ENCODE measurements at regions not wholly inside any gene's neighbourhood (a gene's known extent, or its start where the extent isn't known, plus 50 kb on each side); places are given as distances from the start of the nearest gene placed in this dataset.

DNA sequence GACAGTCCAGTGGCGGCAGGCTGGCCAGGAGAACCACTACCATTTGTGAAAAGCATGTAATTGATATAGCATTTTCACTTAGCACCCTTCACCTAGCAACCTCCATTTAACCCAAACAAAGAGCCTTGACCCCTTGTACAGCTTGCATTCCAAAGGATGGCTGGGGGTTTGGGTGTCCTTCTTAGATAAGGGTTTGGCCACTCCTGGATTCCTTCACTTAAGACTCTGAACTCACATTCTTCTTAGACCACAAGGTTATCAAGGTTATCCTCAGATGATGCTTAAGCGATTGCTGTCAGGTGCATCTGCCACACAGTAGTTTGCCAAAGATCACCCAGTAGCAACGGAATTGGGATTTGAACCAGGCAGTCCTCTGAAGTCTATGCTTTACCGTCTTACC is 102.8 kb downstream of the ZNF664 start:
- Histone ChIP-seq H3K4me3 (replicated peaks in 1 of 2; ENCODE audit: low read depth in 1 of 2, low read length in 2 of 2) (no peak overlapping the region), H4K20me1 (ENCODE audit: insufficient read depth) (no peaks in the 10 kb centered on the region), H3K36me3 (ENCODE audit: control insufficient read depth in 1 of 2, insufficient read depth in 2 of 2, low read length in 2 of 2) (no peaks in the 10 kb centered on the region), H3K27me3 (ENCODE audit: insufficient read depth, low read length) (peaks cover 5% of the 10 kb centered on the region; the same call in 1 of the 2 replicates), H3K4me1 (ENCODE audit: control insufficient read depth in 1 of 2, insufficient read depth in 2 of 2, low read length in 2 of 2) (no peaks in the 10 kb centered on the region), H3K79me2 (ENCODE audit: insufficient read depth, low read length) (no peaks in the 10 kb centered on the region), H3K4me2 (ENCODE audit: low read length) (no peak overlapping the region), H3K9ac (ENCODE audit: low read length) (no peak overlapping the region), H3K9me3 (ENCODE audit: control insufficient read depth in 1 of 2, insufficient read depth in 1 of 2, low read depth in 1 of 2, low read length in 2 of 2) (no peaks in the 10 kb centered on the region), H3K9me2 (ENCODE audit: insufficient read depth) (no peaks in the 10 kb centered on the region), H2AFZ (ENCODE audit: low read depth, low read length, poor library complexity, severe bottlenecking) (no peak overlapping the region), H3K27ac (ENCODE audit: low read depth, low read length) (no peak overlapping the region)
- DNase-seq (ENCODE audit: low read depth, low spot score), result no peak
- BruUV-seq (replicated peaks), result no TSS peak
- intact Hi-C loops (cut with micrococcal nuclease), result no loop called here
- POLR2A ChIA-PET, result no interaction called here
- ATAC-seq, result no peak
- TF ChIP-seq, protein P1, sequence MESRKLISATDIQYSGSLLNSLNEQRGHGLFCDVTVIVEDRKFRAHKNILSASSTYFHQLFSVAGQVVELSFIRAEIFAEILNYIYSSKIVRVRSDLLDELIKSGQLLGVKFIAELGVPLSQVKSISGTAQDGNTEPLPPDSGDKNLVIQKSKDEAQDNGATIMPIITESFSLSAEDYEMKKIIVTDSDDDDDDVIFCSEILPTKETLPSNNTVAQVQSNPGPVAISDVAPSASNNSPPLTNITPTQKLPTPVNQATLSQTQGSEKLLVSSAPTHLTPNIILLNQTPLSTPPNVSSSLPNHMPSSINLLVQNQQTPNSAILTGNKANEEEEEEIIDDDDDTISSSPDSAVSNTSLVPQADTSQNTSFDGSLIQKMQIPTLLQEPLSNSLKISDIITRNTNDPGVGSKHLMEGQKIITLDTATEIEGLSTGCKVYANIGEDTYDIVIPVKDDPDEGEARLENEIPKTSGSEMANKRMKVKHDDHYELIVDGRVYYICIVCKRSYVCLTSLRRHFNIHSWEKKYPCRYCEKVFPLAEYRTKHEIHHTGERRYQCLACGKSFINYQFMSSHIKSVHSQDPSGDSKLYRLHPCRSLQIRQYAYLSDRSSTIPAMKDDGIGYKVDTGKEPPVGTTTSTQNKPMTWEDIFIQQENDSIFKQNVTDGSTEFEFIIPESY (IDR thresholded peaks at IDR 0.05; ENCODE audit: extremely low read depth, insufficient replicate concordance, low read length), result no peak
- TF ChIP-seq CEBPB (IDR thresholded peaks at IDR 0.05; ENCODE audit: low read depth), result no peak
- no peak for TF ChIP-seq YY1 (IDR thresholded peaks at IDR 0.05; ENCODE audit: extremely low read depth, insufficient replicate concordance, low read depth, low read length)
- TF ChIP-seq, protein P2, sequence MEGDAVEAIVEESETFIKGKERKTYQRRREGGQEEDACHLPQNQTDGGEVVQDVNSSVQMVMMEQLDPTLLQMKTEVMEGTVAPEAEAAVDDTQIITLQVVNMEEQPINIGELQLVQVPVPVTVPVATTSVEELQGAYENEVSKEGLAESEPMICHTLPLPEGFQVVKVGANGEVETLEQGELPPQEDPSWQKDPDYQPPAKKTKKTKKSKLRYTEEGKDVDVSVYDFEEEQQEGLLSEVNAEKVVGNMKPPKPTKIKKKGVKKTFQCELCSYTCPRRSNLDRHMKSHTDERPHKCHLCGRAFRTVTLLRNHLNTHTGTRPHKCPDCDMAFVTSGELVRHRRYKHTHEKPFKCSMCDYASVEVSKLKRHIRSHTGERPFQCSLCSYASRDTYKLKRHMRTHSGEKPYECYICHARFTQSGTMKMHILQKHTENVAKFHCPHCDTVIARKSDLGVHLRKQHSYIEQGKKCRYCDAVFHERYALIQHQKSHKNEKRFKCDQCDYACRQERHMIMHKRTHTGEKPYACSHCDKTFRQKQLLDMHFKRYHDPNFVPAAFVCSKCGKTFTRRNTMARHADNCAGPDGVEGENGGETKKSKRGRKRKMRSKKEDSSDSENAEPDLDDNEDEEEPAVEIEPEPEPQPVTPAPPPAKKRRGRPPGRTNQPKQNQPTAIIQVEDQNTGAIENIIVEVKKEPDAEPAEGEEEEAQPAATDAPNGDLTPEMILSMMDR (IDR thresholded peaks at IDR 0.05 in 2 of 3, conservative IDR thresholded peaks at IDR 0.05 in 1 of 3; ENCODE audit: borderline replicate concordance in 1 of 3, insufficient read depth in 1 of 3, low read depth in 2 of 3, low read length in 2 of 3), result no peak
- TF ChIP-seq SRF (IDR thresholded peaks at IDR 0.05; ENCODE audit: low read depth), result no peak
- TF ChIP-seq, protein P3, sequence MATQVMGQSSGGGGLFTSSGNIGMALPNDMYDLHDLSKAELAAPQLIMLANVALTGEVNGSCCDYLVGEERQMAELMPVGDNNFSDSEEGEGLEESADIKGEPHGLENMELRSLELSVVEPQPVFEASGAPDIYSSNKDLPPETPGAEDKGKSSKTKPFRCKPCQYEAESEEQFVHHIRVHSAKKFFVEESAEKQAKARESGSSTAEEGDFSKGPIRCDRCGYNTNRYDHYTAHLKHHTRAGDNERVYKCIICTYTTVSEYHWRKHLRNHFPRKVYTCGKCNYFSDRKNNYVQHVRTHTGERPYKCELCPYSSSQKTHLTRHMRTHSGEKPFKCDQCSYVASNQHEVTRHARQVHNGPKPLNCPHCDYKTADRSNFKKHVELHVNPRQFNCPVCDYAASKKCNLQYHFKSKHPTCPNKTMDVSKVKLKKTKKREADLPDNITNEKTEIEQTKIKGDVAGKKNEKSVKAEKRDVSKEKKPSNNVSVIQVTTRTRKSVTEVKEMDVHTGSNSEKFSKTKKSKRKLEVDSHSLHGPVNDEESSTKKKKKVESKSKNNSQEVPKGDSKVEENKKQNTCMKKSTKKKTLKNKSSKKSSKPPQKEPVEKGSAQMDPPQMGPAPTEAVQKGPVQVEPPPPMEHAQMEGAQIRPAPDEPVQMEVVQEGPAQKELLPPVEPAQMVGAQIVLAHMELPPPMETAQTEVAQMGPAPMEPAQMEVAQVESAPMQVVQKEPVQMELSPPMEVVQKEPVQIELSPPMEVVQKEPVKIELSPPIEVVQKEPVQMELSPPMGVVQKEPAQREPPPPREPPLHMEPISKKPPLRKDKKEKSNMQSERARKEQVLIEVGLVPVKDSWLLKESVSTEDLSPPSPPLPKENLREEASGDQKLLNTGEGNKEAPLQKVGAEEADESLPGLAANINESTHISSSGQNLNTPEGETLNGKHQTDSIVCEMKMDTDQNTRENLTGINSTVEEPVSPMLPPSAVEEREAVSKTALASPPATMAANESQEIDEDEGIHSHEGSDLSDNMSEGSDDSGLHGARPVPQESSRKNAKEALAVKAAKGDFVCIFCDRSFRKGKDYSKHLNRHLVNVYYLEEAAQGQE (IDR thresholded peaks at IDR 0.05; ENCODE audit: low read depth), result no peak
- no peak for TF ChIP-seq EZH2 (IDR thresholded peaks at IDR 0.05)
- no peak for TF ChIP-seq ZFX (IDR thresholded peaks at IDR 0.05)
- no peak for TF ChIP-seq JUND (IDR thresholded peaks at IDR 0.05)
- no peak for TF ChIP-seq POLR2AphosphoS5 (IDR thresholded peaks at IDR 0.05; ENCODE audit: low read depth, low read length)
- TF ChIP-seq TCF7L2 (IDR thresholded peaks at IDR 0.05; ENCODE audit: borderline replicate concordance, extremely low read depth, insufficient read depth, insufficient read length), result no peak
- TF ChIP-seq RAD21 (IDR thresholded peaks at IDR 0.05; ENCODE audit: low read depth), result no peak
- TF ChIP-seq SIN3A (IDR thresholded peaks at IDR 0.05; ENCODE audit: low read depth), result no peak
- TF ChIP-seq SP1 (IDR thresholded peaks at IDR 0.05; ENCODE audit: low read depth), result no peak
- no peak for TF ChIP-seq ELF1 (IDR thresholded peaks at IDR 0.05; ENCODE audit: borderline replicate concordance, low read depth)
- no peak for TF ChIP-seq FOSL1 (IDR thresholded peaks at IDR 0.05; ENCODE audit: low read depth)
- CTCF ChIA-PET, result no interaction called here
- RAD21 ChIA-PET (ENCODE audit: low non-redundant PET in 1 of 2, low total read pairs in 2 of 2, uncharacterized antibody in 2 of 2, unreplicated experiment in 2 of 2), result no interaction called here
